ENCODE measurements at regions not wholly inside any gene's neighbourhood (a gene's known extent, or its start where the extent isn't known, plus 50 kb on each side); places are given as distances from the start of the nearest gene placed in this dataset.

GRCh38 chr5:75869891-75870290 is 152.7 kb upstream of the POC5 start:
- TF ChIP-seq PATZ1 (CRISPR knock-in tag; IDR thresholded peaks at IDR 0.05) = no peak
- no peak for TF ChIP-seq PHF21A (CRISPR knock-in tag; IDR thresholded peaks at IDR 0.05)
- TF ChIP-seq POLR2A (IDR thresholded peaks at IDR 0.05; ENCODE audit: insufficient read depth in 1 of 2, low read depth in 2 of 2, low read length in 2 of 2) = no peak
- no peak for TF ChIP-seq SIN3A (IDR thresholded peaks at IDR 0.05; ENCODE audit: borderline replicate concordance, low read depth, low read length)
- no peak for TF ChIP-seq ZNF253 (CRISPR knock-in tag; IDR thresholded peaks at IDR 0.05; ENCODE audit: borderline replicate concordance)
- TF ChIP-seq NFRKB (IDR thresholded peaks at IDR 0.05) = no peak

Measured in HepG2 (cell line).